ENCODE measurements at regions not wholly inside any gene's neighbourhood (a gene's known extent, or its start where the extent isn't known, plus 50 kb on each side); places are given as distances from the start of the nearest gene placed in this dataset.
"Not testable (repeated sequence)": the region's sequence is repeated elsewhere in the genome, so short reads cannot be mapped to it uniquely, and the experiment has no call there.

- DNase-seq (ENCODE audit: extremely low spot score in 2 of 2): peak; percentile 28 to 85
- Histone ChIP-seq H3K27me3 (no peaks in the 10 kb centered on the region), H3K27ac (peak overlapping the region; percentile 67), H3K4me3 (peak overlapping the region in 1 of 2 donors; percentile 54), H3K4me1 (peaks cover 17% of the 10 kb centered on the region), H3K9me3 (no peaks in the 10 kb centered on the region), H3K36me3 (no peaks in the 10 kb centered on the region)
- TF ChIP-seq POLR2A (IDR thresholded peaks at IDR 0.05) (no peak), POLR2AphosphoS5 (IDR thresholded peaks at IDR 0.05; ENCODE audit: insufficient read depth in 1 of 2, low read depth in 1 of 2) (no peak)
- TF ChIP-seq, protein P1, sequence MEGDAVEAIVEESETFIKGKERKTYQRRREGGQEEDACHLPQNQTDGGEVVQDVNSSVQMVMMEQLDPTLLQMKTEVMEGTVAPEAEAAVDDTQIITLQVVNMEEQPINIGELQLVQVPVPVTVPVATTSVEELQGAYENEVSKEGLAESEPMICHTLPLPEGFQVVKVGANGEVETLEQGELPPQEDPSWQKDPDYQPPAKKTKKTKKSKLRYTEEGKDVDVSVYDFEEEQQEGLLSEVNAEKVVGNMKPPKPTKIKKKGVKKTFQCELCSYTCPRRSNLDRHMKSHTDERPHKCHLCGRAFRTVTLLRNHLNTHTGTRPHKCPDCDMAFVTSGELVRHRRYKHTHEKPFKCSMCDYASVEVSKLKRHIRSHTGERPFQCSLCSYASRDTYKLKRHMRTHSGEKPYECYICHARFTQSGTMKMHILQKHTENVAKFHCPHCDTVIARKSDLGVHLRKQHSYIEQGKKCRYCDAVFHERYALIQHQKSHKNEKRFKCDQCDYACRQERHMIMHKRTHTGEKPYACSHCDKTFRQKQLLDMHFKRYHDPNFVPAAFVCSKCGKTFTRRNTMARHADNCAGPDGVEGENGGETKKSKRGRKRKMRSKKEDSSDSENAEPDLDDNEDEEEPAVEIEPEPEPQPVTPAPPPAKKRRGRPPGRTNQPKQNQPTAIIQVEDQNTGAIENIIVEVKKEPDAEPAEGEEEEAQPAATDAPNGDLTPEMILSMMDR (IDR thresholded peaks at IDR 0.05): no peak
- intact Hi-C loops (cut with DNase I): no loop called here
Measured at GRCh38 chr15:99487337-99487730, 78.5 kb upstream of the MEF2A start.

DNA sequence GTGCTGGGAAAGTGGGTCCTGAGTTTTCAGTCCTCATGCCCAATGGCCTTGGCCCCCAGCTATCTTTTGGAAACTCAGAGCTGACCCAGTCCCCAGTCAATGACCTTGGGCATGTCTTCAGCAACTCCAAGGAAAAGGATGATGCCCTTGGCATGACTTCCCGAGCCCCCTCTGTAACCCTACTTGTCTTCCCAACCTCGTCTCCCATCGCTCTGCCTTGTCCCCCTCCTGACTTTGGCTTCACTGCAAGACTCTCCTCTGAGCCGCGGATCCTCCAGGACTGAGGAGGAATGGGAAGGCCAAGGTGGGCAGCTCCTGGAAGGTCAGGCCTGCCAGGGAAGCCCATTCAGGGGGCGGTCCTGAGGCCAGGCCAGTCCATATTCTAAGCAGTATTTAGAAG is 73.5 kb upstream of the MEF2A start:
- no peak for DNase-seq (ENCODE audit: extremely low spot score in 2 of 2)
- Histone ChIP-seq H3K27me3 (no peaks in the 10 kb centered on the region), H3K4me1 (peaks cover 5% of the 10 kb centered on the region), H3K4me3 (no peak overlapping the region), H3K9me3 (no peaks in the 10 kb centered on the region), H3K36me3 (no peaks in the 10 kb centered on the region), H3K27ac (no peak overlapping the region)
- no peak for TF ChIP-seq POLR2A (IDR thresholded peaks at IDR 0.05)
- no peak for TF ChIP-seq POLR2AphosphoS5 (IDR thresholded peaks at IDR 0.05; ENCODE audit: insufficient read depth in 1 of 2, low read depth in 1 of 2)
- TF ChIP-seq, protein P1 (IDR thresholded peaks at IDR 0.05): no peak
- intact Hi-C loops (cut with DNase I): no loop called here

DNA sequence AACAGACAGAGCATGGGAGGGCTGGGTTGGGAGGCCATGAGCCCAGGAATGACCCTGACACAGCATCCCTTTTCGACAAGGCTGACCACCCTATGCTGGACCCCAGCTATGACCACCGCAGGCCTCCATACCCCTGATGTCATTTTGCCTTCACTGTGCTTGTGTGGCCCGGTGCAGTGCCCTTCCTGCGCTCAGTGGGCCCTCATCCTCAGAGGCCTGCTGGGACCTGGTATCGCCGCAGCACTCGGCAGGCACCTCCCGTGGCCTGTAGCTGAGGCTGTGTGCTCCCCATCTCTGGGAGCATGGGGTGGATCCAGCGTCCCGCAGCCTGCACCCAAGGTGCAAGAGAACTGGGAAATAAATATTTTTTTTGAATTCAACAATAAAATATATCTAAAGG is 73.1 kb upstream of the MEF2A start:
- intact Hi-C loops (cut with DNase I): no loop called here
- no peak overlapping the region for H3K27ac ChIP-seq
- H3K4me1 ChIP-seq: peaks cover 4% of the 10 kb centered on the region
- H3K4me3 ChIP-seq: no peak overlapping the region
- DNase-seq (ENCODE audit: extremely low spot score in 2 of 2): no peak
- H3K36me3 ChIP-seq: no peaks in the 10 kb centered on the region
- TF ChIP-seq, protein P1 (IDR thresholded peaks at IDR 0.05): no peak
- TF ChIP-seq POLR2AphosphoS5 (IDR thresholded peaks at IDR 0.05; ENCODE audit: insufficient read depth in 1 of 2, low read depth in 1 of 2) (no peak), POLR2A (IDR thresholded peaks at IDR 0.05) (no peak)
- H3K9me3 ChIP-seq: no peaks in the 10 kb centered on the region
- no peaks in the 10 kb centered on the region for H3K27me3 ChIP-seq

DNA sequence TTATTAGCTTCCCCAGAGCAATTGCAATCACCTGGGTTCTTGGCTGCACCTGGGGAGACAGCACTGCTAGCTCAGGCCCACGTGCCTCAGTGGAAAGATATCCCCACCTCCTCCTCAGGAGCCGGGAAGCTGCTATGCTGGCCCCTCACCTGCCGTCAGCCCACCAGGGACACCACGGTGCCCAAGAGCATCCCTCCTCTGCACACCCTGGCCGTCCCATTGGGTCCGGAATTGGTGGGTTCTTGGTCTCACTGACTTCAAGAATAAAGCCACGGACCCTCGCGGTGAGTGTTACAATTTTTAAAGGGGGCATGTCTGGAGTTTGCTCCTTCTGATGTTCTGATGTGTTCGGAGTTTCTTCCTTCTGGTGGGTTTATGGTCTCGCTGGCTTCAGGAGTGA is 72.3 kb upstream of the MEF2A start:
- Histone ChIP-seq H3K36me3 (no peaks in the 10 kb centered on the region), H3K27ac (no peak overlapping the region), H3K9me3 (no peaks in the 10 kb centered on the region), H3K4me1 (peaks cover 4% of the 10 kb centered on the region), H3K27me3 (no peaks in the 10 kb centered on the region), H3K4me3 (no peak overlapping the region)
- intact Hi-C loops (cut with DNase I): no loop called here
- TF ChIP-seq, protein P1 (IDR thresholded peaks at IDR 0.05): no peak
- TF ChIP-seq POLR2A (IDR thresholded peaks at IDR 0.05) (no peak), POLR2AphosphoS5 (IDR thresholded peaks at IDR 0.05; ENCODE audit: insufficient read depth in 1 of 2, low read depth in 1 of 2) (no peak)
- no peak for DNase-seq (ENCODE audit: extremely low spot score in 2 of 2)

DNA sequence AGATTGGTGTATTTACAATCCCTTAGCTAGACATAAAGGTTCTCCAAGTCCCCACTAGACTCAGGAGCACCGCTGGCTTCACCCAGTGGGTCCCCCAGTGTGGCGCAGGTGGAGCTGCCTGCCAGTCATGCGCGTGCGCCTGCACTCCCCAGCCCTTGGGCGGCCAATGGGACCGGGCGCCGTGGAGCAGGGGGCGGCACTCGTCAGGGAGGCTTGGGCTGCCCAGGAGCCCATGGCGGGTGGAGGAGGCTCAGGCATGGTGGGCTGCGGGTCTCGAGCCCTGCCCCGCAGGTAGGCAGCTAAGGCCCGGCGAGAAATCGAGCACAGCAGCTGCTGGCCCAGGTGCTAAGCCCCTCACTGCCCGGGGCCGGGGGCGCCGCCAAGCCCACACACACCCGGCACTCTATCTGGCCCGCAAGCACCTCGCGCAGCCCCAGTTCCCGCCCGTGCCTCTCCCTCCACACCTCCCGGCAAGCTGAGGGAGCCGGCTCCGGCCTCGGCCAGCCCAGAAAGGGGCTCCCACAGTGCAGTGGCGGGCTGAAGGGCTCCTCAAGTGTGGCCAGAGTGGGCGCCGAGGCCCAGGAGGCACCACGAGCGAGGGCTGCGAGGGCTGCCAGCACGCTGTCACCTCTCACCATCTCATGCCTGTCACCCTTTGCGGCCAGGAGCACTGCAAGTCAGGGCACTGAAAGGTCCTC is 71.1 kb upstream of the MEF2A start:
- H3K36me3 ChIP-seq; H3K9me3 ChIP-seq; H3K27me3 ChIP-seq; H3K4me3 ChIP-seq; intact Hi-C loops (cut with DNase I); H3K4me1 ChIP-seq; H3K27ac ChIP-seq; DNase-seq (ENCODE audit: extremely low spot score in 2 of 2): not testable (repeated sequence)
